Lower leg skin (tissue), 3 donors: ENCODE measurements at regions not wholly inside any gene's neighbourhood (a gene's known extent, or its start where the extent isn't known, plus 50 kb on each side); places are given as distances from the start of the nearest gene placed in this dataset.

Experiments used
- POLR2A ChIP-seq, 2 donors: fragments of 450-650 bp; IDR thresholded peaks; one replicate each; pipeline ENCODE4 v1.6.1; 2016 to 2017; ENCODE audit warnings: antibody characterized with exemption in 2 of 2, mild to moderate bottlenecking in 1 of 2, moderate library complexity in 1 of 2
- TF ChIP-seq, protein P1 (sequence below), 3 donors: fragments of 450-650 bp; IDR thresholded peaks; one replicate each; pipeline ENCODE4 v1.5.1; 2016; ENCODE audit warnings: antibody characterized with exemption in 3 of 3, mild to moderate bottlenecking in 3 of 3, moderate library complexity in 2 of 3

DNA sequence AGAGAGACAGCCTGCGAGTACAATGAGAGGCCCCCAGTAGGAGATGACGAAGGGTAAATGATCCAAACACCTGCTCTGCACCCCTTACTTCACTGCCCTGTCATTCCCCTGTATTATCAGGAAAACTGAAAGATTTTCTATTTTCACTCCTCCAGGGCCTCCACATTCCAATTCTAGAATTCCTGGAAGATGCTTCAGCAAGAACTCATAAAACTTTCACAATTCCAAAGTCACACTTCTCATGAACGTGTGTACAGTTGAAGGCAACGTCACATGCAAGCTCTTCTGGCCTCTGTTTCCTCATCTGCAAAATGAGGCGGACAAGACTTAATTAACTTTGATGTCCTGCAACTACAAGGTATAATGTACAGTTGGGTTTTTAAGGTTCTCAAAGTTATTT is 62.8 kb upstream of the SPATA12 start:
- TF ChIP-seq, protein P1, sequence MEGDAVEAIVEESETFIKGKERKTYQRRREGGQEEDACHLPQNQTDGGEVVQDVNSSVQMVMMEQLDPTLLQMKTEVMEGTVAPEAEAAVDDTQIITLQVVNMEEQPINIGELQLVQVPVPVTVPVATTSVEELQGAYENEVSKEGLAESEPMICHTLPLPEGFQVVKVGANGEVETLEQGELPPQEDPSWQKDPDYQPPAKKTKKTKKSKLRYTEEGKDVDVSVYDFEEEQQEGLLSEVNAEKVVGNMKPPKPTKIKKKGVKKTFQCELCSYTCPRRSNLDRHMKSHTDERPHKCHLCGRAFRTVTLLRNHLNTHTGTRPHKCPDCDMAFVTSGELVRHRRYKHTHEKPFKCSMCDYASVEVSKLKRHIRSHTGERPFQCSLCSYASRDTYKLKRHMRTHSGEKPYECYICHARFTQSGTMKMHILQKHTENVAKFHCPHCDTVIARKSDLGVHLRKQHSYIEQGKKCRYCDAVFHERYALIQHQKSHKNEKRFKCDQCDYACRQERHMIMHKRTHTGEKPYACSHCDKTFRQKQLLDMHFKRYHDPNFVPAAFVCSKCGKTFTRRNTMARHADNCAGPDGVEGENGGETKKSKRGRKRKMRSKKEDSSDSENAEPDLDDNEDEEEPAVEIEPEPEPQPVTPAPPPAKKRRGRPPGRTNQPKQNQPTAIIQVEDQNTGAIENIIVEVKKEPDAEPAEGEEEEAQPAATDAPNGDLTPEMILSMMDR (IDR thresholded peaks at IDR 0.05), result no peak
- no peak for TF ChIP-seq POLR2A (IDR thresholded peaks at IDR 0.05)
